ENCODE measurements at regions not wholly inside any gene's neighbourhood (a gene's known extent, or its start where the extent isn't known, plus 50 kb on each side); places are given as distances from the start of the nearest gene placed in this dataset.

- H3K27ac ChIP-seq, result no peak overlapping the region
Observed at GRCh38 chr10:33412241-33412640, 77.8 kb upstream of the NRP1 start.

DNA sequence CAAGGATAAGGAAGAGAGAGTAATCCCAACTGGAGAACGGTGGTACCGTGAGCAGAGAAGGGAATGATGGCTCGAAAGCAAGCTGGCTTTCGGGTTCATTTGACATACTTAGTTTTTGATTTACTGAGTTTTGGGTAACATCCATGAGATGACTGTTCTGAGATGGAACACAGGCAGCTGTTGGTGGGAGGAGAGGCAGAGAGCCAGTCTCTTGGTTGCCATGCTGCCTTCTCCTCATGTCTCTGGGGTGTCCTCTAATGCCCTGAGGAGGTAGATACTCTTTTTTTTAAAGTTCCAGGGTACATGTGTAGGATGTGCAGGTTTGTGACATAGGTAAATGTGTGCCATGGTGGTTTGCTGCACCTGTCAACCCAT is 76.4 kb upstream of the NRP1 start:
- H3K4me2 ChIP-seq, result no peak overlapping the region
- no peaks in the 10 kb centered on the region for H3K79me2 ChIP-seq (ENCODE audit: insufficient read depth, low read depth)
- no peak overlapping the region for H2AFZ ChIP-seq (ENCODE audit: low read depth)
- no peaks in the 10 kb centered on the region for H3K27me3 ChIP-seq (ENCODE audit: insufficient read depth, low read depth)
- H3K27ac ChIP-seq, result no peak overlapping the region
- TF ChIP-seq CTCF (conservative IDR thresholded peaks at IDR 0.05; ENCODE audit: low read depth, low read length), result no peak
- H3K4me1 ChIP-seq (ENCODE audit: low read depth, poor library complexity, severe bottlenecking), result peaks cover 3% of the 10 kb centered on the region
- no peak overlapping the region for H3K4me3 ChIP-seq (IDR thresholded peaks at IDR 0.05; ENCODE audit: insufficient read depth, low read depth, low read length)
- H4K20me1 ChIP-seq (ENCODE audit: insufficient read depth), result no peaks in the 10 kb centered on the region
- H3K9ac ChIP-seq, result no peak overlapping the region
- no peaks in the 10 kb centered on the region for H3K36me3 ChIP-seq (ENCODE audit: insufficient read depth)

More at GRCh38 chr10:33412241-33412640, 77.8 kb upstream of the NRP1 start:
- Histone ChIP-seq H3K27me3 (ENCODE audit: insufficient read depth, low read depth) (no peaks in the 10 kb centered on the region), H3K9ac (no peak overlapping the region), H2AFZ (ENCODE audit: low read depth) (no peak overlapping the region), H3K79me2 (ENCODE audit: insufficient read depth, low read depth) (no peaks in the 10 kb centered on the region), H3K4me1 (ENCODE audit: low read depth, poor library complexity, severe bottlenecking) (peaks cover 12% of the 10 kb centered on the region), H3K4me3 (IDR thresholded peaks at IDR 0.05; ENCODE audit: insufficient read depth, low read depth, low read length) (no peak overlapping the region), H4K20me1 (ENCODE audit: insufficient read depth) (no peaks in the 10 kb centered on the region), H3K4me2 (no peak overlapping the region), H3K36me3 (ENCODE audit: insufficient read depth) (no peaks in the 10 kb centered on the region)
- TF ChIP-seq CTCF (conservative IDR thresholded peaks at IDR 0.05; ENCODE audit: low read depth, low read length), result no peak

GRCh38 chr10:33410096-33410859 is 75.8 kb upstream of the NRP1 start:
- Histone ChIP-seq H3K27ac (no peak overlapping the region), H3K9ac (no peak overlapping the region), H2AFZ (ENCODE audit: low read depth) (no peak overlapping the region), H3K79me2 (ENCODE audit: insufficient read depth, low read depth) (no peaks in the 10 kb centered on the region), H3K27me3 (ENCODE audit: insufficient read depth, low read depth) (no peaks in the 10 kb centered on the region), H3K4me2 (no peak overlapping the region), H4K20me1 (ENCODE audit: insufficient read depth) (no peaks in the 10 kb centered on the region), H3K4me3 (IDR thresholded peaks at IDR 0.05; ENCODE audit: insufficient read depth, low read depth, low read length) (no peak overlapping the region), H3K4me1 (ENCODE audit: low read depth, poor library complexity, severe bottlenecking) (no peaks in the 10 kb centered on the region), H3K36me3 (ENCODE audit: insufficient read depth) (no peaks in the 10 kb centered on the region)
- no peak for TF ChIP-seq CTCF (conservative IDR thresholded peaks at IDR 0.05; ENCODE audit: low read depth, low read length)

- Histone ChIP-seq H3K4me3 (IDR thresholded peaks at IDR 0.05; ENCODE audit: insufficient read depth, low read depth, low read length) (no peak overlapping the region), H3K27me3 (ENCODE audit: insufficient read depth, low read depth) (no peaks in the 10 kb centered on the region), H3K79me2 (ENCODE audit: insufficient read depth, low read depth) (no peaks in the 10 kb centered on the region), H4K20me1 (ENCODE audit: insufficient read depth) (no peaks in the 10 kb centered on the region), H3K9ac (no peak overlapping the region), H3K36me3 (ENCODE audit: insufficient read depth) (no peaks in the 10 kb centered on the region), H3K27ac (no peak overlapping the region), H3K4me2 (no peak overlapping the region), H3K4me1 (ENCODE audit: low read depth, poor library complexity, severe bottlenecking) (no peaks in the 10 kb centered on the region), H2AFZ (ENCODE audit: low read depth) (no peak overlapping the region)
- TF ChIP-seq CTCF (conservative IDR thresholded peaks at IDR 0.05; ENCODE audit: low read depth, low read length), result no peak
Observed at GRCh38 chr10:33406596-33406995, 72.1 kb upstream of the NRP1 start.

Data from KMS-11 (cell line).